GM19023 (cell line): ENCODE measurements at regions not wholly inside any gene's neighbourhood (a gene's known extent, or its start where the extent isn't known, plus 50 kb on each side); places are given as distances from the start of the nearest gene placed in this dataset.
A peak's percentile ranks its signal among the peaks of the same experiment; 100 is the strongest.
"Not testable (repeated sequence)": the region's sequence is repeated elsewhere in the genome, so short reads cannot be mapped to it uniquely, and the experiment has no call there.

Experiments
- ATAC-seq: cut with Tn5 transposase; IDR thresholded peaks from one replicate; pipeline ENCODE4 v1.9.1; 2021; ENCODE audit warnings: mild to moderate bottlenecking, moderate library complexity; ENCODE audit not compliant: unreplicated experiment

- no peak for ATAC-seq
These were observed 128.9 kb upstream of the TMEM164 start for GRCh38 chrX:109873983-109874382.

GRCh38 chrX:109874548-109874947, 128.4 kb upstream of the TMEM164 start:
- no peak for ATAC-seq

DNA sequence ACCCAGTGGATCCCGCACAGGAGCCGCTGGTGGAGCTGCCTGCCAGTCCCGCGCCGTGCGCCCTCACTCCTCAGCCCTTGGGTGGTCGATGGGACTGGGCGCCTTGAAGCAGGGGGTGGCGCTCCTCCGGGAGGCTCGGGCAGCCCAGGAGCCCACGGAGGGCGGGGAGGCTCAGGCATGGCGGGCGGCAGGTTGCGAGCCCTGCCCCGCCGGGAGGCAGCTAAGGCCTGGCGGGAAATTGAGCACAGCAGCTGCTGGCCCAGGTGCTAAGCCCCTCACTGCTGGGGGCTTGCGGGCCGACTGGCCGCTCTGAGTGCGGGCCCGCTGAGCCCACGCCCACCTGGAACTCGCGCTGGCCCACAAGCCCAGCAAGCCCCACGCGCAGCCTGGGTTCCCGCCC, 127.1 kb upstream of the TMEM164 start:
- no peak for ATAC-seq

DNA sequence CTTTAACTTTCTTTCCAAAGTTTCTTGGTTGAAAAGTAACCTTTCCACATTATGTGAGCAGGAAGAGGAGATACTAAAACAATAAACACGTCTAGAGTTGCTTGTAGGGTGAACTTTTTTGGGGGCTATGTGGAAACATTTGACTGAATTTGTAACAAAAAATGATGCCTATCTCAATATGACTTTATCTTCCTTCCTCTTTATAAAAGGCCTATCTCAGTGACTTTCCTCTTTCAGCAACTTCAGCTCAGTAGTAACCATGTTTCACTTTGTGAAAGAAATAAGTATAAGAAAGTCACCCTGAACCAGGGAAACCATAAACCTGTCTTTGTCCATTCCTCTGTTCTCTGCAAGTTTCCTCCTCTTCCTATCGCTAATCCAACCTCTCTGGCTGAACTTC, 124.7 kb upstream of the TMEM164 start:
- ATAC-seq, result no peak

DNA sequence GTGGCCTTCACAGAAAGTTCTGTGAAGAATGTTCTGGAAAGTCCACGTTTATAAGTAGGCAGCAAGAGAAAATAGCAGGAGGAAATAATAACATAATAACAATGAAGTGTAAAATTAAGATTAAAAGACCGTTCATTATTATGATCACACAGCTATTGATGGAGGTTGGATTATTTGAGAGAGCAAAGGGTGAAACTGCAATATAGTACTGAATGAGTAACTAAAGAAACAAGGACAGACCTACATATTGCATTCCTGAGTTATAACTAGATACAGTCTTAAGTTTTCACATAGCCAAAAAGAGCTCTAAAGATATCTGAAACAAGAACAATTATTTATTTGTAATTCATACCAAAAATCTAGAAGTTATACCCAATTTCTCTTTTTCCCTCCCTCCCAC, 122.9 kb upstream of the TMEM164 start:
- ATAC-seq, result no peak

- peak; percentile 92 for ATAC-seq
These were observed 122.3 kb upstream of the TMEM164 start for GRCh38 chrX:109880629-109881028.

- ATAC-seq, result no peak
These were observed 116.7 kb upstream of the TMEM164 start for GRCh38 chrX:109886122-109886761.

DNA sequence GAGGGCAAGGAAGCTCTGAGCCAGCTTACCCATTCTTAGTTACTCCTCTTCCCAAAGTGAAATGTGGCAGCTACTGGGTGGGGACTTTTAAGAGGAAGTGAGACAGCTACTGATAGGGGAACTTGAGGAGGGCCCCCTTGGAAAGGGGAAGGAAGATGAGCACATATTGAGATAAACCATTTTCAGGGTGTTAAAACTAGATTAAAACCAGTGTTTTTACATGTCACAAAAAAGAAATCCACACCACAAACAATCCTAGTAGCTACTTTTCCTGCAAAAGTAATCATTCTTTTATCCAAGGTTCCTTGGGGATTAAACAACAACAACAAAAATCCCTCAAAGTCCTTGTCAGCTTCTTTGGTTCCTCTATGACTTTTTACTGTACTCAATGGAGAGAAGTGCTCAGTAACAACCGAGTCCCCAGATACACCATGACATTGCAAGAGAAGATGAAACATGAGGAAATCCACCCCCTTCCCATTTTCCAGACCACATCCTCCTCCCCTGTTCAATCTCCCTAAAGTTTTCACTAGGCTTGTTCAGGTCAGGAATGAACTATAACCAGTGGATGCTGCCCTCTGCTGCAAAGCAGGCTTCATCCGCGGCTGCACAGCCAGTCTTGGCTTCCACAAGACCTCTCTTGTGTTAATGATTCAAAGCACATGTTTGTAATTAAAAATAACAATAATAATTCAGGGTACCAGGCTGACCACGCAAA, 113.5 kb upstream of the TMEM164 start:
- peak; percentile 38 for ATAC-seq

DNA sequence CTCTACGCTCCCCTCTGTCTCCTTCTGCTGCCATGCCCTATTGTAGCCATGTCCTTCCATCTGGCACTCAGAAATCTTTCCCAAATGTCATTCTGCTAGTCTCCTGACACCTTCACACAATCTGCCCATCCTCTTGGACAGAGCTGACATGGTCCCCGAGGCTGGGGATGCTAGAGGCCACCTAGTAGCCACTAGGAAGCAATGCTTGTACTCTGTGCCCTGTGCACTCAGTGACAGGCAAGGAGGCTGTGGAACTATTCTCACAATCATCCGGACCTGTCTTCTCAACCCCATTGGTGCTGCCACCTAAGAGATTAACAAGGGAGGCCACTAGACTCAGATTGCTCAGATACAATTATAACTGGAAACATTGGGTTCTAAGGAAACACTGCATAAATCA, 112.6 kb upstream of the TMEM164 start:
- no peak for ATAC-seq

GRCh38 chrX:109890910-109891502, 111.9 kb upstream of the TMEM164 start:
- peak; percentile 64 for ATAC-seq

GRCh38 chrX:109896024-109896423, 106.9 kb upstream of the TMEM164 start:
- not testable (repeated sequence) for ATAC-seq

GRCh38 chrX:109902665-109903064, 100.2 kb upstream of the TMEM164 start:
- ATAC-seq, result no peak

GRCh38 chrX:109911046-109911445, 91.9 kb upstream of the TMEM164 start:
- no peak for ATAC-seq

DNA sequence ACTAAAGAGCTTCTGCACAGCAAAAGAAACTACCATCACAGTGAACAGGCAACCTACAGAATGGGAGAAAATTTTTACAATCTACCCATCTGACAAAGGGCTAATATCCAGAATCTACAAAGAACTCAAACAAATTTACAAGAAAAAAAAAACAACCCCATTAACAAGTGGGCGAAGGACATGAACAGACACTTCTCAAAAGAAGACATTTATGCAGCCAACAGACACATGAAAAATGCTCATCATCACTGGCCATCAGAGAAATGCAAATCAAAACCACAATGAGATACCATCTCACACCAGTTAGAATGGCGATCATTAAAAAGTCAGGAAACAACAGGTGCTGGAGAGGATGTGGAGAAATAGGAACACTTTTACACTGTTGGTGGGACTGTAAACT, 89.9 kb upstream of the TMEM164 start:
- not testable (repeated sequence) for ATAC-seq

DNA sequence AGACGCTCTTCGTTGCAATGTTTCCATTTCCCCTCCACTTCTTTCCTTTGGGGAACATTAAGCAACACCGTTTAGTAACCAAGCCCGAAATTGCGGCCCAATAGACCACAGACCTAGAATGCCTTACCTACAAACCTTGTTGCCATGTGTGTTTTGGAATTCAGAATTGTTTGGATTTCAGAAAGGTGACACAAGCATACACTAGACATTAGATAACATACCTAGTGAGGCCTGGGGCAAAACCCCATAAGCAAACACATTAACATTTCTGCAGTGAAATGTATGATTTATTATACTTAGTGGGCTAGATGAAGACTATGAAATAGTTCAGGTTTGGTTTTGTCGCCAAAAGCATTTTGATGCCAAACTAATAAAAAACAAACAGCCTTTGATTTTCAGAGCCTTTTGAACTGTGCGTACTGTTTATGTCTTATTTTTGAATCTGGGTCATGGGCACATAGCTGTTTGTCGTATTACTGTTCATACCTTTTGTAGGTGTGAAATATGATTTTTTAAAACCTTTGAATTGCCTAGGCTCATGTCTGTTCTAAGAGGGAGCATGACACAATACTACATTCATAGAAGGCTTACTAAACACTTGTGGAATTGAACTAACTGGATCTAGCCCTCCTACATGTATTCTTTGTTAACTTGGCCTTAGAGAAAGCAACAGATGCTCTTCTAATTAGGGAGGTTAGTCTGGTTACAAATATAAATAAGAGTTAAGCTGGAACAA, 88.6 kb upstream of the TMEM164 start:
- no peak for ATAC-seq

GRCh38 chrX:109918753-109919152, 84.2 kb upstream of the TMEM164 start:
- no peak for ATAC-seq

DNA sequence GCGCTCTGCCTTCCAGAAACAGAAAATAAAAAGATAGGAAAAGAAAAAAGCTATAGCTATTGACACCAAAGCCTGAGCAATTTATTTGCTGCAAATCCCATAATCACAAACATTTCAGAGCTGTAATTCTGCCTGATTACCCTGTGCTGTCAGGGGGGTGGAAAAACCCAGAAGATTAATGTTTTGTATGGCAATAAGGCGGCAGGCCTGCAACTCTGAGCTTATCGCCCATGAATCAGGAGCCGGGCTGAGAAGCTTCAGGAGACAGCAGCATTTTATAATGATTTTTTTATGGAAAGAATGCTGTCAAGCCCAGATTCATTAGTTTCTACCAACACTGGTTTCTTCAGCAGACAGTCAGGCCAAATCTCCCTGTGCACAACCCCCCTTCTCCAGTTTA, 82.6 kb upstream of the TMEM164 start:
- no peak for ATAC-seq

DNA sequence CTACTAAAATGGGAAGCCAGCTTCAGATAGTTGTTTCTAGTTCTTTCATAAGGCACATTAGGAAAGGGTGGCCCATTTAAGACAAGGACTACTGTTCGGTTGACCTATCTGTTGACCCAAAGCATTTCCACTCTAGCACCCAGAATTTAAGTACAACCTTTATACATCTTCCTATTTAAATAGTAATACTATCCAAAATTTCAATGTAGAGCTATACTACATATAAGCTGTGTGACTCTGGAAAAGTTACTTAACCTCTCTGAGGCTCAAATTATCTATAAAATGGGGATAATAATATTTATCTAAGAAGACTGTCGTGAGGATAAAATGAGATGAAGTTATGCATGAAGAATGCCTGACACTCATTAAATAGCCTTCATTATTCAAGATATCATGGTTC, 82.0 kb upstream of the TMEM164 start:
- no peak for ATAC-seq

DNA sequence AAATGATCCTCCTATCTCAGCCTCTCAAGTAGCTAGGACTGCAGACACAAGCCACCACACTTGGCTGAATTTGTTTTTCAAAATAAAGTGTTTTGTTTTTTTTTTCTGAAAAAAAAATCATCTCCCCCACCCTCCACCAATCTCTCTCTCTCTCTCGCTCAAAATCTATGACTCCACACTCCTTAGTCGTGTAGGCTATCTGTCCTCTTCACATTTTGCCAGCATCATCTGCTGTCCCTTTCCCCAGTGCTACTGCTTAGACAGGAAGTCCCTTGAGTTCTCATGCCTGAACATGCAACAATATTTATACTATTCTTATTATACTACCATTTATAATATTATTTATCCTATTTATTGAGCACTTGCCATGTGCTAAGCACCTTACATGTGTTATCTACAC, 80.7 kb upstream of the TMEM164 start:
- no peak for ATAC-seq

DNA sequence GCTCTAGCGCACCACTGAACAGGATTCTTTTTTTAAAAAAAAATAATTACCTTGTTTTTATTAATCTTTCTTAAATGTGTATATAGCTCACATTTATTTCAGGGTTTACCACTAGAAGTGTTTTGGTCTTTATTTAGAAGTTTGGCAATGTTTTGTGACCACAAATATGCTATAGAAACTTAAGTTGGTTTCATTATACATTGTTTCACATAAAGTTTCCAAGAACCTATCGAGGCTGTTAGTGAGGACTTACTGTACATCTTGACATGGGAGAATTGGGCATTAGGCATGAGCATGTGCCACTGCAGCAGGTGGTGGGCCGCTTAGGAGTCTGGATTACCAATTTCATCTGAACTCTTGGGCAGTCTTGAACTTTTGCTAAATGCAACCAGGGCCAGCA, 77.9 kb upstream of the TMEM164 start:
- not testable (repeated sequence) for ATAC-seq

- ATAC-seq, result no peak
These were observed 77.3 kb upstream of the TMEM164 start for GRCh38 chrX:109925656-109926055.

DNA sequence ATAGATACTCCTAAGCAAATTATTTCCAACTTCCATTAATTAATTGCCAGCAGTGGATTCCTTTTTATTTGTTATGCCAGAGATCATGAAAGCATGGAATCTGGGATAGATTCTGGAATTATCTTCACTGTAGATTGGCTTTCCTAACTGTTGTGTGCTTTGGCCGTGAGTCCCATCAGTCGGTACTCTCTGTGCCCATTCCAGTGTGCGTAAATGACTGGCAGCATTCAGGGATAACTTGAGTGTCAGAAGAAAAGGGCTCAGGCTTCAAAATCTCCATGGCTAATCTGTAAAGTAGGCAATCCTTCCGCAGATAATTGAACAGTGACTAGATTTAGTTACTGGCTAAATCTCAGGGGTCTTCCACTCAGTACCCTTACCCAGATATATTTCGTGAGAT, 76.8 kb upstream of the TMEM164 start:
- ATAC-seq, result no peak
